HepG2 (cell line): ENCODE measurements at regions not wholly inside any gene's neighbourhood (a gene's known extent, or its start where the extent isn't known, plus 50 kb on each side); places are given as distances from the start of the nearest gene placed in this dataset.

Experiments
- ATAC-seq: fragments of 200-7000 bp; cut with Tn5 transposase; 3 replicates; pipeline ENCODE4 v1.9.1; 2020; ENCODE audit warnings: mild to moderate bottlenecking, moderate library complexity
- BruUV-seq: library from RNA; stranded (reverse); fragments of 400-500 nt; replicated peaks from 2 replicates; lab custom pipeline; 2021; lab: Mats Ljungman, UMichigan
- CTCF ChIA-PET: fragments of 300-600 bp; formaldehyde crosslinking; extraction: SDS; loops from one replicate; lab custom pipeline; 2021; ENCODE audit warnings: low total read pairs, inconsistent platforms, low intra/inter-chr PET ratio; lab: Yijun Ruan, JAX
- POLR2A ChIA-PET: fragments of 350-600 bp; sonication (Branson Sonifier 250); formaldehyde crosslinking; loops from one replicate; lab custom pipeline; 2020; ENCODE audit warnings: antibody characterized with exemption, inconsistent platforms; lab: Yijun Ruan, JAX
- DNase-seq: peaks from one replicate; pipeline ENCODE4 v3.0.0-alpha.2; 2015; ENCODE audit warnings: low spot score
- FAIRE-seq: peaks from 3 replicates; lab custom pipeline; 2011; peaks lifted over from hg19 to GRCh38; lab: Jason Lieb, UNC
- H2AFZ ChIP-seq: one replicate; pipeline ENCODE4 v1.6.1; 2011; ENCODE audit warnings: low read length, inconsistent platforms
- H3K27ac ChIP-seq: fragments of 300-600 bp; 3 replicates; pipeline ENCODE4 v1.8.0; 2011; ENCODE audit warnings: mixed run types, mild to moderate bottlenecking, mixed read lengths, low read length, inconsistent platforms; ENCODE audit not compliant: insufficient read depth; ENCODE audit errors: extremely low read length
- H3K27me3 ChIP-seq, 2 experiments: fragments of 200-600 bp in 1 of 2; 2 replicates in 1 of 2; 3 replicates in 1 of 2; pipeline versions ENCODE4 v1.6.0 to v1.8.0; 2011; ENCODE audit warnings: low read length in 2 of 2, mild to moderate bottlenecking in 2 of 2, moderate library complexity in 2 of 2, inconsistent platforms in 1 of 2; ENCODE audit not compliant: insufficient read depth in 2 of 2, control insufficient read depth in 1 of 2
- H3K36me3 ChIP-seq, 2 experiments: fragments of 200-600 bp in 1 of 2; replicated peaks in 1 of 2; 2 replicates in 1 of 2; 3 replicates in 1 of 2; pipeline versions ENCODE4 v1.5.1 to v1.8.0; 2011; ENCODE audit warnings: low read length in 2 of 2, inconsistent platforms in 1 of 2; ENCODE audit not compliant: insufficient read depth in 2 of 2, control insufficient read depth in 1 of 2
- H3K4me1 ChIP-seq: 2 replicates; pipeline ENCODE4 v1.5.1; 2012; ENCODE audit warnings: low read length, inconsistent platforms; ENCODE audit not compliant: insufficient read depth
- H3K4me2 ChIP-seq: 2 replicates; pipeline ENCODE4 v1.6.0; 2011; ENCODE audit warnings: low read depth, low read length, inconsistent platforms
- H3K4me3 ChIP-seq, 3 experiments: fragments of 200-600 bp in 1 of 3; sonication (generic), shearing (Covaris generic) in 1 of 3; replicated peaks in 1 of 3; 2 replicates each; pipeline ENCODE4 v1.5.1; 2011 to 2016; ENCODE audit warnings: low read length in 3 of 3, inconsistent platforms in 2 of 3, low read depth in 2 of 3, mild to moderate bottlenecking in 2 of 3, control low read depth in 1 of 3, mixed read lengths in 1 of 3; ENCODE audit not compliant: insufficient read depth in 1 of 3
- H3K79me2 ChIP-seq: one replicate; pipeline ENCODE4 v1.6.1; 2011; ENCODE audit warnings: low read length, inconsistent platforms; ENCODE audit not compliant: insufficient read depth
- H3K9ac ChIP-seq: 2 replicates; pipeline ENCODE4 v1.6.0; 2011; ENCODE audit warnings: mild to moderate bottlenecking, low read depth, low read length, inconsistent platforms; ENCODE audit not compliant: insufficient read depth
- H3K9me3 ChIP-seq: 2 replicates; pipeline ENCODE4 v1.5.1; 2012; ENCODE audit warnings: mild to moderate bottlenecking, low read length
- H4K20me1 ChIP-seq: 2 replicates; pipeline ENCODE4 v1.6.0; 2011; ENCODE audit warnings: inconsistent platforms, mild to moderate bottlenecking, low read length, moderate library complexity; ENCODE audit not compliant: insufficient read depth
- FOXC1 ChIP-seq: sonication (generic); formaldehyde crosslinking; IDR thresholded peaks from 2 replicates; pipeline ENCODE4 v1.8.0; 2022; ENCODE audit warnings: mild to moderate bottlenecking, missing genetic modification reagents, borderline replicate concordance
- IKZF4 ChIP-seq: sonication (generic); formaldehyde crosslinking; IDR thresholded peaks from 2 replicates; pipeline ENCODE4 v1.5.1; 2020; ENCODE audit warnings: borderline replicate concordance, mild to moderate bottlenecking, low read depth, missing genetic modification reagents; ENCODE audit errors: not compliant biosample characterization
- NR3C1 ChIP-seq: sonication (generic); formaldehyde crosslinking; IDR thresholded peaks from 2 replicates; pipeline ENCODE4 v1.4.0; 2020; ENCODE audit warnings: missing genetic modification reagents
- RBFOX2 ChIP-seq: fragments of 200-400 bp; formaldehyde crosslinking; IDR thresholded peaks from 2 replicates; pipeline ENCODE4 v1.6.1; 2017; ENCODE audit warnings: low read depth, mild to moderate bottlenecking, low read length
- ZIK1 ChIP-seq: sonication (generic); formaldehyde crosslinking; IDR thresholded peaks from 2 replicates; pipeline ENCODE4 v1.5.0; 2020; ENCODE audit warnings: mild to moderate bottlenecking, low read depth, missing genetic modification reagents, borderline replicate concordance
- ZKSCAN8 ChIP-seq: IDR thresholded peaks from 2 replicates; pipeline ENCODE4 v1.6.1; 2016; ENCODE audit warnings: borderline replicate concordance, missing genetic modification reagents, missing compliant biosample characterization
- WGBS: methylation state at CpG from one replicate; pipeline ENCODE4 v1.1.6; 2017; ENCODE audit warnings: low lambda C conversion rate; 5-methylcytosine and 5-hydroxymethylcytosine counted together
- in situ Hi-C: cut with HindIII; loops from 2 replicates; pipeline ENCODE4 v1.10.0; 2017; ENCODE audit warnings: low pct_unique_long_range_greater_than_20kb; ENCODE audit not compliant: extremely low pct_ligation_motif_present
- intact Hi-C: fragments of 100-400 bp; cut with micrococcal nuclease; formaldehyde crosslinking; loops from one replicate; pipeline ENCODE4 v1.10.0; 2022; ENCODE audit not compliant: unreplicated experiment
- TF ChIP-seq, protein P1 (sequence below): sonication (generic); formaldehyde crosslinking; conservative IDR thresholded peaks from 2 replicates; pipeline ENCODE4 v1.5.0; 2020; ENCODE audit warnings: missing genetic modification reagents
- TF ChIP-seq, protein P2 (sequence below): sonication (generic); formaldehyde crosslinking; IDR thresholded peaks from 2 replicates; pipeline ENCODE4 v1.8.0; 2022; ENCODE audit warnings: mild to moderate bottlenecking, missing genetic modification reagents, moderate library complexity
- TF ChIP-seq, protein P3 (sequence below): sonication (generic); formaldehyde crosslinking; IDR thresholded peaks from 2 replicates; pipeline ENCODE4 v1.5.0; 2020; ENCODE audit warnings: mild to moderate bottlenecking, missing genetic modification reagents, borderline replicate concordance
- TF ChIP-seq, protein P4 (sequence below): sonication (generic); formaldehyde crosslinking; IDR thresholded peaks from 2 replicates; pipeline ENCODE4 v1.5.1; 2020; ENCODE audit warnings: missing genetic modification reagents, mild to moderate bottlenecking, borderline replicate concordance

DNA sequence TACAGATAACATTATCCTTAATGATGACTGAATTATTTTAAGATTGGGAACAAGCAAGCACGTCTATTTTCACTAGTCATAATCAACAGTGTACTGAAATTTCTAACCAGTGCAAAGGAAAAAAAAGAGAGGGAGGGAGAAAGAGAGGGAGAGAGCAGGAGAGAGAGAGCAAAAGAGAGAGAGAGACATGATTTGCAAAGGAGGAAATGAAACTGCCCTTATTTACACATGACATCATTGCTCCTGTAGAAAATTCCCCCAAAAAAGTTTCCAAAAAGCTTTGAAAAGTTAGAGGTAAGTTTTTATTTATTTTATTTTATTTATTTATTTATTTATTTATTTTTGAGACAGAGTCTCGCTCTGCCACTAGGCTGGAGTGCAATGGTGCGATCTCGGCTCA is 355.3 kb upstream of the CELF4 start:
- 3% methylated on average over 4 of the region's 4 CpGs for WGBS
- intact Hi-C loops = no loop called here
- ATAC-seq = no peak
- no peak for DNase-seq
- no peak overlapping the region for H2AFZ ChIP-seq
- no peak for FAIRE-seq
- ChIA-PET CTCF (no interaction called here), POLR2A (no interaction called here)
- no TSS peak for BruUV-seq
- no peaks in the 10 kb centered on the region for H3K9me3 ChIP-seq
- H3K36me3 ChIP-seq = no peaks in the 10 kb centered on the region
- H3K79me2 ChIP-seq = no peaks in the 10 kb centered on the region
- H3K9ac ChIP-seq = no peak overlapping the region
- in situ Hi-C loops = no loop called here
- H3K27me3 ChIP-seq = no peaks in the 10 kb centered on the region
- no peak overlapping the region for H3K4me2 ChIP-seq
- no peaks in the 10 kb centered on the region for H4K20me1 ChIP-seq
- no peak overlapping the region for H3K4me3 ChIP-seq
- no peak overlapping the region for H3K27ac ChIP-seq
- no peaks in the 10 kb centered on the region for H3K4me1 ChIP-seq
- TF ChIP-seq, protein P1, sequence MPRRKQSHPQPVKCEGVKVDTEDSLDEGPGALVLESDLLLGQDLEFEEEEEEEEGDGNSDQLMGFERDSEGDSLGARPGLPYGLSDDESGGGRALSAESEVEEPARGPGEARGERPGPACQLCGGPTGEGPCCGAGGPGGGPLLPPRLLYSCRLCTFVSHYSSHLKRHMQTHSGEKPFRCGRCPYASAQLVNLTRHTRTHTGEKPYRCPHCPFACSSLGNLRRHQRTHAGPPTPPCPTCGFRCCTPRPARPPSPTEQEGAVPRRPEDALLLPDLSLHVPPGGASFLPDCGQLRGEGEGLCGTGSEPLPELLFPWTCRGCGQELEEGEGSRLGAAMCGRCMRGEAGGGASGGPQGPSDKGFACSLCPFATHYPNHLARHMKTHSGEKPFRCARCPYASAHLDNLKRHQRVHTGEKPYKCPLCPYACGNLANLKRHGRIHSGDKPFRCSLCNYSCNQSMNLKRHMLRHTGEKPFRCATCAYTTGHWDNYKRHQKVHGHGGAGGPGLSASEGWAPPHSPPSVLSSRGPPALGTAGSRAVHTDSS (CRISPR knock-in tag) = no peak
- TF ChIP-seq ZKSCAN8 (CRISPR knock-in tag) (no peak), RBFOX2 (no peak), FOXC1 (CRISPR knock-in tag) (no peak), NR3C1 (no peak), IKZF4 (CRISPR knock-in tag) (no peak), ZIK1 (CRISPR knock-in tag) (no peak)
- TF ChIP-seq, protein P2, sequence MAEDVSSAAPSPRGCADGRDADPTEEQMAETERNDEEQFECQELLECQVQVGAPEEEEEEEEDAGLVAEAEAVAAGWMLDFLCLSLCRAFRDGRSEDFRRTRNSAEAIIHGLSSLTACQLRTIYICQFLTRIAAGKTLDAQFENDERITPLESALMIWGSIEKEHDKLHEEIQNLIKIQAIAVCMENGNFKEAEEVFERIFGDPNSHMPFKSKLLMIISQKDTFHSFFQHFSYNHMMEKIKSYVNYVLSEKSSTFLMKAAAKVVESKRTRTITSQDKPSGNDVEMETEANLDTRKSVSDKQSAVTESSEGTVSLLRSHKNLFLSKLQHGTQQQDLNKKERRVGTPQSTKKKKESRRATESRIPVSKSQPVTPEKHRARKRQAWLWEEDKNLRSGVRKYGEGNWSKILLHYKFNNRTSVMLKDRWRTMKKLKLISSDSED (CRISPR knock-in tag) = no peak
- TF ChIP-seq, protein P3, sequence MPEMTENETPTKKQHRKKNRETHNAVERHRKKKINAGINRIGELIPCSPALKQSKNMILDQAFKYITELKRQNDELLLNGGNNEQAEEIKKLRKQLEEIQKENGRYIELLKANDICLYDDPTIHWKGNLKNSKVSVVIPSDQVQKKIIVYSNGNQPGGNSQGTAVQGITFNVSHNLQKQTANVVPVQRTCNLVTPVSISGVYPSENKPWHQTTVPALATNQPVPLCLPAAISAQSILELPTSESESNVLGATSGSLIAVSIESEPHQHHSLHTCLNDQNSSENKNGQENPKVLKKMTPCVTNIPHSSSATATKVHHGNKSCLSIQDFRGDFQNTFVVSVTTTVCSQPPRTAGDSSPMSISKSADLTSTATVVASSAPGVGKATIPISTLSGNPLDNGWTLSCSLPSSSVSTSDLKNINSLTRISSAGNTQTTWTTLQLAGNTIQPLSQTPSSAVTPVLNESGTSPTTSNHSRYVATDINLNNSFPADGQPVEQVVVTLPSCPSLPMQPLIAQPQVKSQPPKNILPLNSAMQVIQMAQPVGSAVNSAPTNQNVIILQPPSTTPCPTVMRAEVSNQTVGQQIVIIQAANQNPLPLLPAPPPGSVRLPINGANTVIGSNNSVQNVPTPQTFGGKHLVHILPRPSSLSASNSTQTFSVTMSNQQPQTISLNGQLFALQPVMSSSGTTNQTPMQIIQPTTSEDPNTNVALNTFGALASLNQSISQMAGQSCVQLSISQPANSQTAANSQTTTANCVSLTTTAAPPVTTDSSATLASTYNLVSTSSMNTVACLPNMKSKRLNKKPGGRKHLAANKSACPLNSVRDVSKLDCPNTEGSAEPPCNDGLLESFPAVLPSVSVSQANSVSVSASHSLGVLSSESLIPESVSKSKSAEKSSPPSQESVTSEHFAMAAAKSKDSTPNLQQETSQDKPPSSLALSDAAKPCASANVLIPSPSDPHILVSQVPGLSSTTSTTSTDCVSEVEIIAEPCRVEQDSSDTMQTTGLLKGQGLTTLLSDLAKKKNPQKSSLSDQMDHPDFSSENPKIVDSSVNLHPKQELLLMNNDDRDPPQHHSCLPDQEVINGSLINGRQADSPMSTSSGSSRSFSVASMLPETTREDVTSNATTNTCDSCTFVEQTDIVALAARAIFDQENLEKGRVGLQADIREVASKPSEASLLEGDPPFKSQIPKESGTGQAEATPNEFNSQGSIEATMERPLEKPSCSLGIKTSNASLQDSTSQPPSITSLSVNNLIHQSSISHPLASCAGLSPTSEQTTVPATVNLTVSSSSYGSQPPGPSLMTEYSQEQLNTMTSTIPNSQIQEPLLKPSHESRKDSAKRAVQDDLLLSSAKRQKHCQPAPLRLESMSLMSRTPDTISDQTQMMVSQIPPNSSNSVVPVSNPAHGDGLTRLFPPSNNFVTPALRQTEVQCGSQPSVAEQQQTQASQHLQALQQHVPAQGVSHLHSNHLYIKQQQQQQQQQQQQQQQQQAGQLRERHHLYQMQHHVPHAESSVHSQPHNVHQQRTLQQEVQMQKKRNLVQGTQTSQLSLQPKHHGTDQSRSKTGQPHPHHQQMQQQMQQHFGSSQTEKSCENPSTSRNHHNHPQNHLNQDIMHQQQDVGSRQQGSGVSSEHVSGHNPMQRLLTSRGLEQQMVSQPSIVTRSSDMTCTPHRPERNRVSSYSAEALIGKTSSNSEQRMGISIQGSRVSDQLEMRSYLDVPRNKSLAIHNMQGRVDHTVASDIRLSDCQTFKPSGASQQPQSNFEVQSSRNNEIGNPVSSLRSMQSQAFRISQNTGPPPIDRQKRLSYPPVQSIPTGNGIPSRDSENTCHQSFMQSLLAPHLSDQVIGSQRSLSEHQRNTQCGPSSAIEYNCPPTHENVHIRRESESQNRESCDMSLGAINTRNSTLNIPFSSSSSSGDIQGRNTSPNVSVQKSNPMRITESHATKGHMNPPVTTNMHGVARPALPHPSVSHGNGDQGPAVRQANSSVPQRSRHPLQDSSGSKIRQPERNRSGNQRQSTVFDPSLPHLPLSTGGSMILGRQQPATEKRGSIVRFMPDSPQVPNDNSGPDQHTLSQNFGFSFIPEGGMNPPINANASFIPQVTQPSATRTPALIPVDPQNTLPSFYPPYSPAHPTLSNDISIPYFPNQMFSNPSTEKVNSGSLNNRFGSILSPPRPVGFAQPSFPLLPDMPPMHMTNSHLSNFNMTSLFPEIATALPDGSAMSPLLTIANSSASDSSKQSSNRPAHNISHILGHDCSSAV (CRISPR knock-in tag) = no peak
- TF ChIP-seq, protein P4, sequence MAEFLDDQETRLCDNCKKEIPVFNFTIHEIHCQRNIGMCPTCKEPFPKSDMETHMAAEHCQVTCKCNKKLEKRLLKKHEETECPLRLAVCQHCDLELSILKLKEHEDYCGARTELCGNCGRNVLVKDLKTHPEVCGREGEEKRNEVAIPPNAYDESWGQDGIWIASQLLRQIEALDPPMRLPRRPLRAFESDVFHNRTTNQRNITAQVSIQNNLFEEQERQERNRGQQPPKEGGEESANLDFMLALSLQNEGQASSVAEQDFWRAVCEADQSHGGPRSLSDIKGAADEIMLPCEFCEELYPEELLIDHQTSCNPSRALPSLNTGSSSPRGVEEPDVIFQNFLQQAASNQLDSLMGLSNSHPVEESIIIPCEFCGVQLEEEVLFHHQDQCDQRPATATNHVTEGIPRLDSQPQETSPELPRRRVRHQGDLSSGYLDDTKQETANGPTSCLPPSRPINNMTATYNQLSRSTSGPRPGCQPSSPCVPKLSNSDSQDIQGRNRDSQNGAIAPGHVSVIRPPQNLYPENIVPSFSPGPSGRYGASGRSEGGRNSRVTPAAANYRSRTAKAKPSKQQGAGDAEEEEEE (CRISPR knock-in tag) = no peak
